ENCODE measurements at regions not wholly inside any gene's neighbourhood (a gene's known extent, or its start where the extent isn't known, plus 50 kb on each side); places are given as distances from the start of the nearest gene placed in this dataset.

- no peak overlapping the region for H3K4me3 ChIP-seq (ENCODE audit: low read depth, low read length)
- H3K4me1 ChIP-seq (ENCODE audit: control insufficient read depth, insufficient read depth, low read length, unreplicated experiment) = no peaks in the 10 kb centered on the region
- no peaks in the 10 kb centered on the region for H3K79me2 ChIP-seq (ENCODE audit: control insufficient read depth, insufficient read depth, low read length, unreplicated experiment)
- H3K27ac ChIP-seq (ENCODE audit: low read depth, low read length) = no peak overlapping the region
- H3K36me3 ChIP-seq (ENCODE audit: insufficient read depth, low read length) = no peaks in the 10 kb centered on the region
- H2AFZ ChIP-seq (ENCODE audit: low read length, unreplicated experiment) = no peak overlapping the region
- H3K27me3 ChIP-seq (ENCODE audit: insufficient read depth, low read length) = peaks cover 72% of the 10 kb centered on the region
Observed at GRCh38 chr7:32301427-32301826, 188.8 kb downstream of the LSM5 start.

GRCh38 chr7:32299133-32299702, 191.0 kb downstream of the LSM5 start:
- no peak overlapping the region for H2AFZ ChIP-seq (ENCODE audit: low read length, unreplicated experiment)
- H3K4me1 ChIP-seq (ENCODE audit: control insufficient read depth, insufficient read depth, low read length, unreplicated experiment) = no peaks in the 10 kb centered on the region
- H3K79me2 ChIP-seq (ENCODE audit: control insufficient read depth, insufficient read depth, low read length, unreplicated experiment) = no peaks in the 10 kb centered on the region
- H3K4me3 ChIP-seq (ENCODE audit: low read depth, low read length) = peak overlapping the region; percentile 56
- H3K36me3 ChIP-seq (ENCODE audit: insufficient read depth, low read length) = no peaks in the 10 kb centered on the region
- H3K27ac ChIP-seq (ENCODE audit: low read depth, low read length) = no peak overlapping the region
- H3K27me3 ChIP-seq (ENCODE audit: insufficient read depth, low read length) = peaks cover 78% of the 10 kb centered on the region

GRCh38 chr7:32298408-32299132, 191.6 kb downstream of the LSM5 start:
- H2AFZ ChIP-seq (ENCODE audit: low read length, unreplicated experiment) = no peak overlapping the region

GRCh38 chr7:32293833-32294232, 196.3 kb downstream of the LSM5 start:
- Histone ChIP-seq H3K4me1 (ENCODE audit: control insufficient read depth, insufficient read depth, low read length, unreplicated experiment) (no peaks in the 10 kb centered on the region), H3K27me3 (ENCODE audit: insufficient read depth, low read length) (peaks cover 35% of the 10 kb centered on the region), H2AFZ (ENCODE audit: low read length, unreplicated experiment) (no peak overlapping the region), H3K4me3 (ENCODE audit: low read depth, low read length) (no peak overlapping the region), H3K27ac (ENCODE audit: low read depth, low read length) (no peak overlapping the region), H3K36me3 (ENCODE audit: insufficient read depth, low read length) (no peaks in the 10 kb centered on the region), H3K79me2 (ENCODE audit: control insufficient read depth, insufficient read depth, low read length, unreplicated experiment) (no peaks in the 10 kb centered on the region)

More at GRCh38 chr7:32298408-32299132, 191.6 kb downstream of the LSM5 start:
- Histone ChIP-seq H3K4me1 (ENCODE audit: control insufficient read depth, insufficient read depth, low read length, unreplicated experiment) (no peaks in the 10 kb centered on the region), H3K4me3 (ENCODE audit: low read depth, low read length) (peak overlapping the region; percentile 56), H3K27ac (ENCODE audit: low read depth, low read length) (no peak overlapping the region), H3K36me3 (ENCODE audit: insufficient read depth, low read length) (no peaks in the 10 kb centered on the region), H3K27me3 (ENCODE audit: insufficient read depth, low read length) (peaks cover 75% of the 10 kb centered on the region), H3K79me2 (ENCODE audit: control insufficient read depth, insufficient read depth, low read length, unreplicated experiment) (no peaks in the 10 kb centered on the region)

GRCh38 chr7:32289651-32290414, 200.3 kb downstream of the LSM5 start:
- Histone ChIP-seq H3K27ac (ENCODE audit: low read depth, low read length) (no peak overlapping the region), H3K27me3 (ENCODE audit: insufficient read depth, low read length) (peaks cover 2% of the 10 kb centered on the region), H2AFZ (ENCODE audit: low read length, unreplicated experiment) (no peak overlapping the region), H3K4me1 (ENCODE audit: control insufficient read depth, insufficient read depth, low read length, unreplicated experiment) (no peaks in the 10 kb centered on the region), H3K79me2 (ENCODE audit: control insufficient read depth, insufficient read depth, low read length, unreplicated experiment) (no peaks in the 10 kb centered on the region), H3K36me3 (ENCODE audit: insufficient read depth, low read length) (no peaks in the 10 kb centered on the region), H3K4me3 (ENCODE audit: low read depth, low read length) (no peak overlapping the region)

GRCh38 chr7:32285698-32286097, 204.5 kb downstream of the LSM5 start:
- no peak overlapping the region for H3K27ac ChIP-seq (ENCODE audit: low read depth, low read length)
- H3K4me3 ChIP-seq (ENCODE audit: low read depth, low read length) = no peak overlapping the region
- H3K27me3 ChIP-seq (ENCODE audit: insufficient read depth, low read length) = peaks cover 13% of the 10 kb centered on the region
- no peaks in the 10 kb centered on the region for H3K79me2 ChIP-seq (ENCODE audit: control insufficient read depth, insufficient read depth, low read length, unreplicated experiment)
- no peaks in the 10 kb centered on the region for H3K36me3 ChIP-seq (ENCODE audit: insufficient read depth, low read length)
- H3K4me1 ChIP-seq (ENCODE audit: control insufficient read depth, insufficient read depth, low read length, unreplicated experiment) = no peaks in the 10 kb centered on the region
- no peak overlapping the region for H2AFZ ChIP-seq (ENCODE audit: low read length, unreplicated experiment)

GRCh38 chr7:32283546-32283945, 206.6 kb downstream of the LSM5 start:
- peaks cover 13% of the 10 kb centered on the region for H3K27me3 ChIP-seq (ENCODE audit: insufficient read depth, low read length)
- no peak overlapping the region for H2AFZ ChIP-seq (ENCODE audit: low read length, unreplicated experiment)
- no peak overlapping the region for H3K27ac ChIP-seq (ENCODE audit: low read depth, low read length)
- H3K79me2 ChIP-seq (ENCODE audit: control insufficient read depth, insufficient read depth, low read length, unreplicated experiment) = no peaks in the 10 kb centered on the region
- H3K36me3 ChIP-seq (ENCODE audit: insufficient read depth, low read length) = no peaks in the 10 kb centered on the region
- H3K4me1 ChIP-seq (ENCODE audit: control insufficient read depth, insufficient read depth, low read length, unreplicated experiment) = no peaks in the 10 kb centered on the region
- no peak overlapping the region for H3K4me3 ChIP-seq (ENCODE audit: low read depth, low read length)

GRCh38 chr7:32279500-32279899, 209.3 kb upstream of the PDE1C start:
- no peaks in the 10 kb centered on the region for H3K4me1 ChIP-seq (ENCODE audit: control insufficient read depth, insufficient read depth, low read length, unreplicated experiment)
- no peaks in the 10 kb centered on the region for H3K36me3 ChIP-seq (ENCODE audit: insufficient read depth, low read length)
- peaks cover 30% of the 10 kb centered on the region for H3K27me3 ChIP-seq (ENCODE audit: insufficient read depth, low read length)
- no peak overlapping the region for H3K27ac ChIP-seq (ENCODE audit: low read depth, low read length)
- H3K79me2 ChIP-seq (ENCODE audit: control insufficient read depth, insufficient read depth, low read length, unreplicated experiment) = no peaks in the 10 kb centered on the region
- H2AFZ ChIP-seq (ENCODE audit: low read length, unreplicated experiment) = no peak overlapping the region
- H3K4me3 ChIP-seq (ENCODE audit: low read depth, low read length) = no peak overlapping the region

- Histone ChIP-seq H3K27me3 (ENCODE audit: insufficient read depth, low read length) (peaks cover 25% of the 10 kb centered on the region), H3K4me1 (ENCODE audit: control insufficient read depth, insufficient read depth, low read length, unreplicated experiment) (no peaks in the 10 kb centered on the region), H3K27ac (ENCODE audit: low read depth, low read length) (no peak overlapping the region), H2AFZ (ENCODE audit: low read length, unreplicated experiment) (no peak overlapping the region), H3K36me3 (ENCODE audit: insufficient read depth, low read length) (no peaks in the 10 kb centered on the region), H3K4me3 (ENCODE audit: low read depth, low read length) (no peak overlapping the region), H3K79me2 (ENCODE audit: control insufficient read depth, insufficient read depth, low read length, unreplicated experiment) (no peaks in the 10 kb centered on the region)
Observed at GRCh38 chr7:32275216-32276009, 205.2 kb upstream of the PDE1C start.

- Histone ChIP-seq H3K27me3 (ENCODE audit: insufficient read depth, low read length) (peaks cover 23% of the 10 kb centered on the region), H3K79me2 (ENCODE audit: control insufficient read depth, insufficient read depth, low read length, unreplicated experiment) (no peaks in the 10 kb centered on the region), H3K27ac (ENCODE audit: low read depth, low read length) (no peak overlapping the region), H3K4me3 (ENCODE audit: low read depth, low read length) (no peak overlapping the region), H2AFZ (ENCODE audit: low read length, unreplicated experiment) (no peak overlapping the region), H3K36me3 (ENCODE audit: insufficient read depth, low read length) (no peaks in the 10 kb centered on the region), H3K4me1 (ENCODE audit: control insufficient read depth, insufficient read depth, low read length, unreplicated experiment) (no peaks in the 10 kb centered on the region)
Observed at GRCh38 chr7:32273297-32273696, 203.1 kb upstream of the PDE1C start.
